Coronary artery (tissue), 2 donors: ENCODE measurements at regions not wholly inside any gene's neighbourhood (a gene's known extent, or its start where the extent isn't known, plus 50 kb on each side); places are given as distances from the start of the nearest gene placed in this dataset.

Experiments
- DNase-seq: peaks from one replicate; pipeline ENCODE4 v3.0.0-alpha.2; 2017; ENCODE audit warnings: low spot score
- H3K27ac ChIP-seq, 2 donors: fragments of 200-600 bp; sonication (generic); one replicate each; pipeline ENCODE4 v1.5.1; 2016 to 2019
- H3K4me3 ChIP-seq: fragments of 200-600 bp; sonication (generic); 2 replicates; pipeline ENCODE4 v1.5.1; 2016; ENCODE audit warnings: mild to moderate bottlenecking, moderate library complexity
- TF ChIP-seq, protein P1 (sequence below): fragments of 200-600 bp; sonication (generic); IDR thresholded peaks from one replicate; pipeline ENCODE4 v1.5.1; 2019; ENCODE audit warnings: antibody characterized with exemption

DNA sequence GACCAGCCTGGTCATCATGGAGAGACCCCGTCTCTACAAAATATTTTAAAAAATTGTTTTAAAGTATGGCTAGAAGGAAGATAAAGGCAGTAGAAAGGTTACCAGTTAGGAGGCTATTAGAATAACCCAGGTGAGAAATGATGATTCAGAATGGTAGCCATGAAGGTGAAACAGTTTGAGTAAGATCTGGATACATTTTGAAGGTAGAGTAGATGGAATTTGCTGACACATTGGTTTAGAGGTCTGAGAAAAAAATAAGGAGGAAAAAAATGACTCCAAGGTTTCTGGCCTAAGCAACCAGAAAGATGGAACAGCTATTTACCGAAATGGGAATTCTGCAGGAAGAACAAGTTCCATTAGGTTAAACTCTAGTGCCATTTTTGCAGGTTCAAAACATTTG is 167.9 kb upstream of the TAB2 start:
- Histone ChIP-seq H3K27ac (no peak overlapping the region), H3K4me3 (no peak overlapping the region)
- DNase-seq = no peak
- TF ChIP-seq, protein P1, sequence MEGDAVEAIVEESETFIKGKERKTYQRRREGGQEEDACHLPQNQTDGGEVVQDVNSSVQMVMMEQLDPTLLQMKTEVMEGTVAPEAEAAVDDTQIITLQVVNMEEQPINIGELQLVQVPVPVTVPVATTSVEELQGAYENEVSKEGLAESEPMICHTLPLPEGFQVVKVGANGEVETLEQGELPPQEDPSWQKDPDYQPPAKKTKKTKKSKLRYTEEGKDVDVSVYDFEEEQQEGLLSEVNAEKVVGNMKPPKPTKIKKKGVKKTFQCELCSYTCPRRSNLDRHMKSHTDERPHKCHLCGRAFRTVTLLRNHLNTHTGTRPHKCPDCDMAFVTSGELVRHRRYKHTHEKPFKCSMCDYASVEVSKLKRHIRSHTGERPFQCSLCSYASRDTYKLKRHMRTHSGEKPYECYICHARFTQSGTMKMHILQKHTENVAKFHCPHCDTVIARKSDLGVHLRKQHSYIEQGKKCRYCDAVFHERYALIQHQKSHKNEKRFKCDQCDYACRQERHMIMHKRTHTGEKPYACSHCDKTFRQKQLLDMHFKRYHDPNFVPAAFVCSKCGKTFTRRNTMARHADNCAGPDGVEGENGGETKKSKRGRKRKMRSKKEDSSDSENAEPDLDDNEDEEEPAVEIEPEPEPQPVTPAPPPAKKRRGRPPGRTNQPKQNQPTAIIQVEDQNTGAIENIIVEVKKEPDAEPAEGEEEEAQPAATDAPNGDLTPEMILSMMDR = no peak

DNA sequence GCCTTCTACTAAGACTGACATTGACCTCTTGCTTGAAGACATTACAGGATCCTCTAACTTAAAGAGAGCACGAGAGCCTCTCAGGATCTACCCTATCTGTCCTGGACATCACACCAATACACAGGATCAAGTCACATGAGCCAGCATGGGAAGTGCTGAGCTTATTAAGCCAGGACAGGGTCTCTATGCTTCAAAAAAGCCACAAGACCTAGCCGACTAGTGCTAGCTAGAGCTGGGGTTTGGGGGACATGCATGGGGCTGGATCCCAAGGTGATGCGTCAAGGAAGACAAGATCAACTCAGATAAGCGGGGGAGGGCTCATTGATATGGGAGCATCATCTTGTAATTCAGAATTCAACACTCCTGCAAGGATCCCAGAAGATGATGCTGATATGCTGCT is 167.2 kb upstream of the TAB2 start:
- no peak for DNase-seq
- TF ChIP-seq, protein P1 = no peak
- H3K4me3 ChIP-seq = no peak overlapping the region
- no peak overlapping the region for H3K27ac ChIP-seq

DNA sequence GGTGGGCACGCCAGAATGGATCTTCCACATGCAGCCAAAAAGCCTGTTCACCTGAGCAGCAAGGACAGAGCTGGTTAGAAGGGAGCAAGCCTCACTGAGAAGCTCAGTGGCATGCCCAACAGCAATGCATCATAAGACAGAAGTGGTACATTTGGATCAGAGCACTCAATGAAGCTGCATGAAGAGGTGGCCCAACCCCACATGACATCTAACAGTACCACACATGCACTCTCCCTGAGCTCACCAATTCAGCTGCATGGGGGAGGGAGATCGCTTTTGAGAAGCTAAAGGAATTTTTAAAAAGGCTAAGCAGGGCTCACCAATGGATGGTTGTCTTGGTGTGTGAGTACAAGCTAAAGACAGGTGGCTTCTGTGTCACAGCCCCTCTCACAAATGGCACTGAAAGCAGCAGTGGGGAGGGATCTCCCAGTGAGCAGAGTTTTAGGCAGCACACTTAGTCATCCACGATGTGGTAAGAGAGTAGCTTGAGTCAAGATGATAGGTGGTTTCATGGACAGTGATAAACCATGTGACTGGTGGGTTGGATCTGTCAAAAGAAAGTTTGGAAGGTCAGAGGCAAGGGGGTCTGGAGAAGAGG is 166.6 kb upstream of the TAB2 start:
- Histone ChIP-seq H3K4me3 (no peak overlapping the region), H3K27ac (no peak overlapping the region)
- TF ChIP-seq, protein P1 = no peak
- no peak for DNase-seq

DNA sequence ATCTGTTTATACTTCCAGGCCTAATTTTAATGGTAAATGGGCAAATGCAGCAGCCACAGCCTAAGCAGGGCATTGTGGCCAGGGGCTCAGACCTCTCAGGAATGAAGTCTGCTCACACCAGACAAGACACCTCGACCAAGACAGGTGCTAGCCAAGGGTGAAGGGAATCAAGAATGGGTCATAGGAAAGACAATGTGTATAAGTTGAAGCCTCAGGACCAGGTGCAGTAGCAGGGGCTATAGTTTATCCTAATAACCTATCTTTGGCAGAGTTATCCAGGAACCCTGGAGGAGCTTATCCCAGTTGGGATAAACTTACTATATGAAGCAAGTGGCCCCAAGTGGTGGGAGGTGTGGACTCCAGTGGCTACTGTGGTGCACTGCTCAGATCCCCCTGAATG is 165.0 kb upstream of the TAB2 start:
- DNase-seq = no peak
- no peak overlapping the region for H3K27ac ChIP-seq
- no peak overlapping the region for H3K4me3 ChIP-seq
- TF ChIP-seq, protein P1 = no peak

DNA sequence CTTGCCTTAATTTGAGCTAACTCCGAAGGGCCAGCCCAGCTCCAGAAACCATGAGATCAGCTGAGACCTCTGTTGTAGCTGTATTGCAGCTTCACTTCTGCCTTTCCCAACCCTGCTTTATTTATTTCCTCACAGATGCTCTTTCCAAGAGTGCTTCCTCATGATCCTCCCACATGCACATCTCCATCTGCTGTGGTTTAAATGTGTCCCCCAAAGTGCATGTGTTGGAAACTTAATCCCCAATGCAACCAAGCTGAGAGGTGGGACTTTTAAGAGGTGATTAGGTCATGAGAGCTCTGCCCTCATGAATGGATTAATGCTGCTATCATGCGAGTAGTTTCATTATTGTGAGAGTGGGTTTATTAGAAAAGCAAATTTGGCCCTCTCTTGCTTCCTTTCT is 164.4 kb upstream of the TAB2 start:
- no peak for DNase-seq
- H3K27ac ChIP-seq = no peak overlapping the region

DNA sequence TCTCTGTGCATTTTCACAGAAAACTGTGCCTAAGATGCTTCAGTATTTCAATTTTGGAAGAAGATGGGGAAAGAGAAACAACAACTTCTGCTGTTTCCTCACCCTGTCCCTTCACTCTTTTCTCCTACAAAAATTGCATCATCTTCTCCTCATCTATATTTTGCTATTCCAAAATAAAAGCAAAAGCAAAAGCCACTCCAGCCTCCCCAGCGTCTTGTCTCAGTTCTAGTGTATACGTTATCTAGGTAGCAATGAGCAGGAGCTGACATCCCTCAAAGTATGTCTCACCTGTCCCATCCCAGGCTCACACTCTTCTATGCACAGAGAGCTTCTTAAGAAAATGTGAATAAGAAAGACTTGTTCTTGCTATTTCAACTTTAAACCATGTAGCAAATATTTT is 163.8 kb upstream of the TAB2 start:
- no peak overlapping the region for H3K4me3 ChIP-seq
- no peak for DNase-seq
- H3K27ac ChIP-seq = no peak overlapping the region
- TF ChIP-seq, protein P1 = no peak

More for the DNA sequence above, 164.4 kb upstream of the TAB2 start:
- no peak overlapping the region for H3K4me3 ChIP-seq
- TF ChIP-seq, protein P1 = no peak

DNA sequence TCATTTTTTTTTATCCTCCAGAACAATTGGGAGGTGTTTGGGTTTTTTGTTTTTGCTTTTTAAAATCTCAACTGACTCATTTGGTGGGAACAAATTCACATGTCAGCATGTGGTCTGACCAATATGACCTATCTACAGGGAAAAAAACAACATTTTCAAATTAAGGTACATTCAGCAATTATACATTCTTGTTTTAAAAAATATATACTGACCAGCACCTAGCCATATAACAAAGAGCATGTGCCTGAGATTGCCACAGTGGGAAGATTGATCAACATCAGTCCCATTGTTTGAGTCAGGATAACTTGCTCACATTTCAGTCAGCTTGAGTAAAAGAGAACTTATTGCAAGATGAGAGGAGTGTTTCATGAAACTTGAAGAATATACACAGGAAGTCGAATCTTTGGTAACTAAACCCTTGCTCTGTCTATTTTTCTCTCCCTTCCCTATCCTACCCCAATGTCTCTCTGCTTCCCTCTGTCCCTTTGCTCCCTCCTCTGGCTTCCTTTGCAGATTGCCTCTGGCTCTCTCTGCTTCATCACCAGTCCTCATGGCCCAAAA is 163.2 kb upstream of the TAB2 start:
- no peak for DNase-seq
- no peak overlapping the region for H3K4me3 ChIP-seq
- TF ChIP-seq, protein P1 = no peak
- no peak overlapping the region for H3K27ac ChIP-seq
